ENCODE measurements at regions not wholly inside any gene's neighbourhood (a gene's known extent, or its start where the extent isn't known, plus 50 kb on each side); places are given as distances from the start of the nearest gene placed in this dataset.
"Not testable (repeated sequence)": the region's sequence is repeated elsewhere in the genome, so short reads cannot be mapped to it uniquely, and the experiment has no call there.

DNA sequence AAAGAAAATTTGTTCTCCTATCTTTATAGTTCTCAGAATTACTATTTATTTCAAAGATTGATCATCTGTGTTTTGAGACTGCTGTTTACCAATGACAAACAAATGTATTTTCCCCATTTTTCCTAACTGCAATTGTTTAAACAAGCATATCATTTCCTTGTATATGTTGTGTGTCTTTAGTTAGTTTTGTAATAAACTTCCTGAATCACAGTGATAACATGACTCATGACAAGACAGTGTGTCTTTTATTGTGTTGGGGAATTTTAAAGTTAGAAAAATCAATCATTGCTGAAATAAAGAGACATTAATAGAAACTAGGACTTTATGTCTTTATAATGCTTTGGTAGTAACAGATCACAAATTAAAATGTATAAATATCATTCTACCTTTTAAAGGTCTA is 348.5 kb downstream of the KCNJ2 start:
- no peaks in the 10 kb centered on the region for H3K4me1 Mint-ChIP-seq
- H3K27ac Mint-ChIP-seq, result no peak overlapping the region
- no peak overlapping the region for H3K4me3 Mint-ChIP-seq
- peaks cover 0 to 5% (median 2%) of the 10 kb centered on the region in 3 donors for H3K9me3 Mint-ChIP-seq
- H3K36me3 Mint-ChIP-seq, result no peaks in the 10 kb centered on the region
- H3K27me3 Mint-ChIP-seq, result no peaks in the 10 kb centered on the region

DNA sequence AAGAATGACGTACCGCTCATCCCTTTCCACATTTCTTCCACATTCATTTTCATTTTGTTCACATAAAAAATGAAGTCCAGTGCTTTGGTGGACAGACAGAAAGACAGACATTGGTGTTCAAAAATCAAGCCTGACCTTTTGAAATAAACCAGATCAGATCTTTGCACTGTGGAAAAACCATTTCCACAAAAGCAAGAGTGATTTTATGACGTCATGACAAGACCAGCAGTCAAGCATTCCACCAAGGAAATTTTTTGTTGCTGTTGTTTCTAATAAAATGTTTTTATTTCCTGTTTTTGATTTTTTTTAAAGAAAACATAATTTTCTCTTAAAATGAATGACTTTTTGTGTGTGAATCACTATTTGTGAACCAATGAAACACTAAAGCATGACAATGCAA is 350.0 kb downstream of the KCNJ2 start:
- Mint-ChIP-seq H3K27me3 (no peaks in the 10 kb centered on the region), H3K27ac (no peak overlapping the region), H3K36me3 (no peaks in the 10 kb centered on the region), H3K4me1 (no peaks in the 10 kb centered on the region), H3K4me3 (no peak overlapping the region), H3K9me3 (peaks cover 0 to 5% (median 2%) of the 10 kb centered on the region in 3 donors)

DNA sequence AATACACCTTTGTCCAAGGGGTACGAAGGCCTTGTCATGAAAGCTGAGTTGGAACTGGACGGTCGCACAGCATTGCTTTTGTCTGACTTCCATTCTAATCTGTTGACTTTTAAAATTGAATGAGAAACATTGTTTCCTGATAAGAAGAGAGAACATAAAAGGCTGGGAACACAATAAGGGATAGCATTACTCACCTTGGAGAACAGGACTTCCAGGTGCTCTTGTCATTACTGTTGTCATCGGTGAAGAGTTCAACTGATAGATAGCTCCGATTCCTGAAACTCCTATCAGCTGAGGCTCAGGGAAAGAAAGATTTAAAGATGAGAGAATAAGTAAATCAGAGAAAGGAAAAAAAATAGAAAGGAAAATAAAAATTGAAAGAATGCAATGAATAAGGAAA is 351.1 kb downstream of the KCNJ2 start:
- H3K27me3 Mint-ChIP-seq, result no peaks in the 10 kb centered on the region
- no peaks in the 10 kb centered on the region for H3K36me3 Mint-ChIP-seq
- no peak overlapping the region for H3K4me3 Mint-ChIP-seq

DNA sequence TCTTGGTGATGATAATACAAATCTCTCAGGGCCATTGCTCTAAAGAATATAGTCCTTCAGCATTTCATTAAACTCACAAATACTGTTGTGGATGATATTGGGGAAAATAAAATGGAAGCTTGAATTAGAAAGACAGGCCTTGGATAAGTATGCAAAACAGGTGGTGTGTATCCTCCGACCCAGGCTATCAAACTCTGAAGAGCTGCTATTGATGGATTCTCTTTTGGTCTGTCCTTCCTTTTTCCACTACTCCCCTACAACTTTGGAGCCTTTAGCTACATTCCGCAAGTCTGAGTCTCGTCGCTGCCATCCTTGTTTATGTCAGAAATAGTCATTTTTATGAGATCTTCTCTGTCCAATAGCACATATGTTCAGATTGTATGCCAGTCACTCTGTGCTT is 351.6 kb downstream of the KCNJ2 start:
- no peaks in the 10 kb centered on the region for H3K36me3 Mint-ChIP-seq
- H3K9me3 Mint-ChIP-seq, result peaks cover 2 to 5% (median 4%) of the 10 kb centered on the region in 3 donors
- no peak overlapping the region for H3K27ac Mint-ChIP-seq
- H3K4me3 Mint-ChIP-seq, result no peak overlapping the region
- H3K4me1 Mint-ChIP-seq, result no peaks in the 10 kb centered on the region
- H3K27me3 Mint-ChIP-seq, result no peaks in the 10 kb centered on the region

More for the DNA sequence above, 351.1 kb downstream of the KCNJ2 start:
- Mint-ChIP-seq H3K4me1 (no peaks in the 10 kb centered on the region), H3K27ac (no peak overlapping the region), H3K9me3 (peaks cover under 1 to 5% (median 2%) of the 10 kb centered on the region in 3 donors)

DNA sequence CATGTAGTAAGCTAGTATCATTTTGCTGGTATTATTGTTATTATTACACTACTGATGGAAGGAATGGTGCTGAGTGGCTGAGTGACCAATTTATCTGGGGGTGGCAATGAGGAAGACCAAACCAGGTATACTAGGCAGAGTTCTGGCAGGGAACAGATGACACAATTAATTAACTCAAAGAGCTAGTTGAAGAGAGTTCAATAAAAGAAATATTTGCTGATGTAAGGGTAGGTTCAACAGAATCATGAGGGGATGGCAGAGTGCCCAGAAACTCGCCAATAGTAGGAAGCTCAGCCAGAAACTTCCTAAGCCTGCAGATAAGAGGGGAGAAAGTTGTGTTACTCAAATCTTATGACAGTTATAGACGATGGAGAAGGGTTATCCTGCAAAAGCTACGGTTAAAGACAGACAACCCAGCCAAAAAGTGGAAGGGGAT is 352.5 kb downstream of the KCNJ2 start:
- no peak overlapping the region for H3K4me3 Mint-ChIP-seq
- H3K4me1 Mint-ChIP-seq, result no peaks in the 10 kb centered on the region
- no peaks in the 10 kb centered on the region for H3K27me3 Mint-ChIP-seq
- H3K27ac Mint-ChIP-seq, result no peak overlapping the region
- H3K9me3 Mint-ChIP-seq, result peaks cover 2 to 5% (median 4%) of the 10 kb centered on the region in 3 donors
- no peaks in the 10 kb centered on the region for H3K36me3 Mint-ChIP-seq

DNA sequence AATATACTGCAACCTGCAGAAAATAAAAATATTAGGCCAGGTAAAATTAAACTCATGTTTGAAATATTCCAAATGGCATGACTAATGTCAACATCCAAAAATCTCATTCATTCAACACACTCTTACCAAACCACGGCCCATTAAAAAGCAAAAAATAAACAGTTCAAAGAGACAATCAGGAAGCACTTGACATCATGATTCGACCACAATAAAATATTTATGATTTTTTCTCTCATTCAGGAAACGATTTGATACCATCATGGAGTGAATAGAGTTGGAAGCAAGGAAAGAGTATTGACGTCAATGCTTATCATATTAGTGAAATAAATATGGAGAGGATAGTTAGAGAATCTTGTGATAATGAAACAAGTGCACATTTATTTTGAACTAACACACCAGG is 354.1 kb downstream of the KCNJ2 start:
- Mint-ChIP-seq H3K9me3 (peaks cover 4 to 5% (median 4%) of the 10 kb centered on the region in 3 donors), H3K4me1 (no peaks in the 10 kb centered on the region), H3K27me3 (no peaks in the 10 kb centered on the region), H3K4me3 (no peak overlapping the region), H3K27ac (no peak overlapping the region), H3K36me3 (no peaks in the 10 kb centered on the region)

DNA sequence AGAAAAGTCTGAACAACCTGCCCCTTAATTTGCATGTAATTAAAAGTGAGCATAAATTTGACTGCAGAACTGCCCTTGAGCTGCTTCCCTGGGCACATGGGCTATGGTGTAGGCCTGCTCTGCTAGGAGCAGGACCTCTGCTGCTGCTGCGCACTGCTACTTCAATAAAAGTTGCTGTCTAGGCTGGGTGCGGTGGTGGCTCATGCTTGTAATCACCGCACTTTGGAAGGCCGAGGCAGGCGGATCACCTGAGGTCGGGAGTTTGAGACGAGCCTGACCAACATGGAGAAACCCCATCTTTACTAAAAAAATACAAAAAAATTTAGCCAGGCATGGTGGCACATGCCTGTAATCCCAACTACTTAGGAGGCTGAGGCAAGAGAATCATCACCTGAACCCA is 355.7 kb downstream of the KCNJ2 start:
- not testable (repeated sequence) for H3K4me3 Mint-ChIP-seq, H3K4me1 Mint-ChIP-seq, H3K36me3 Mint-ChIP-seq, H3K9me3 Mint-ChIP-seq, H3K27me3 Mint-ChIP-seq, H3K27ac Mint-ChIP-seq

DNA sequence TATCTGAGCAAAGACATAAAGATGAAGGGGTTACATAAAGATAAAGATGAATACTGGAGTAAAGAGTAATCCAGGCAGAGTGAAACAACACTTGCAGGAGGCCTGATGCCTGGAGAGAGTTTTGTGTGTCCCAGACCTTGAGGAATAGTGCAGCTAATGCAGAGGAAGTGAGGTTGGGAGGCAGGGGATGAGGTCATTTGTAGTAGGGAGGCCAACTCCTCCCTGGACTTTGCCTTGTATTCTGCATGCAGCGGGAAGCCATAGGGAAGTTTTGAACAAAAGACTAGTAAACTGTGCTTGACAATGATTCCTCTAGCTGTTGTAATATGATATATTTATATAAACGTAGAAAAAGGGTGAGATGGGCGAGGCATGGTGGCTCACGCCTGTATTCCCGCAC is 356.6 kb downstream of the KCNJ2 start:
- Mint-ChIP-seq H3K36me3 (no peaks in the 10 kb centered on the region), H3K27me3 (no peaks in the 10 kb centered on the region), H3K4me1 (no peaks in the 10 kb centered on the region), H3K27ac (no peak overlapping the region), H3K4me3 (no peak overlapping the region), H3K9me3 (peaks cover 4 to 6% (median 4%) of the 10 kb centered on the region in 3 donors)

DNA sequence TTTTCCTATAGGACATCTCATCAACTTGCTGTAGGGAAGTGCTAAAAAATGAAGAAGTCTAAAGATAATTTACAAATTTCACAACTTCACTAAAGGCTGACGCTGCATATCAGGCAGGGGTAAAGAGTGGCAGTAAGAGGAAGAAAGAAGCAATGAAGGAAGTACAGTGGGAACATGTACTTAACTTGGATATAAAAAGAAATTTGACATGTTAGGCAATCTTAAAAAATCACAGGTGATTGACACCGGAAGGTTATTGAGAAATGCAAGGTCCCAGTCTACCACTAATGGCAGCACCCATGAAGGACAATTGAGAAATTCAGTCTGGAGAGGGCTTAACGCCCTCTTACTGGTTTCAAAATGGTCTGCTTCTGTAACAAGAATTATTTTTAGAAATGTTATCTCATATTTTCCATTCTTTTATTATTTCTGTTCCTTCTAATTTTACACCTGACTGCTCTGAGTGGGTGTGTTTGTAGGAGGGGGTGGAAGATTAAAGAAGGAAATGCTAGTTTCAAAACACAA is 358.1 kb downstream of the KCNJ2 start:
- Mint-ChIP-seq H3K4me3 (no peak overlapping the region), H3K27ac (no peak overlapping the region), H3K4me1 (no peaks in the 10 kb centered on the region), H3K36me3 (no peaks in the 10 kb centered on the region), H3K9me3 (peaks cover 2 to 10% (median 2%) of the 10 kb centered on the region in 3 donors), H3K27me3 (no peaks in the 10 kb centered on the region)

DNA sequence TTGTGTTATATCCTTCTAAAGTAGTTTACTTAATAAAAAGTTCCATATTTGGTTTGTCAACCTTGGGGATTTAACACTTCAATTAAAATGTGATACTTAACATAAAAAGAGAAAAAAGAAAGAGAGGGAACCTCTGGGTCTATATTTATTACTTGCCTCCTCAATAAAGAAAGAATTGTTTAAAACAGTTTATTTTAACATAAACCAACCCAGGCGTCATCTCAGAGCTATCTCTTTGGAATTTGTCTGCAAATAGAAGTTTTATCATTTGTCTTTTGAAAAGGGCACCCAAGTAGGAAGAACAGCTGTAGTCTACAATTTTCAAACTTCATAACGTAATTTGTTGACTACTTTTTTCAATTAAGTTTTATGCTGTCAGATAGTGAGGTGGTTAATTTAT is 364.1 kb downstream of the KCNJ2 start:
- no peaks in the 10 kb centered on the region for H3K36me3 Mint-ChIP-seq
- H3K27ac Mint-ChIP-seq, result no peak overlapping the region
- no peak overlapping the region for H3K4me3 Mint-ChIP-seq
- H3K27me3 Mint-ChIP-seq, result no peaks in the 10 kb centered on the region
- H3K4me1 Mint-ChIP-seq, result no peaks in the 10 kb centered on the region
- peaks cover 0 to 6% (median 2%) of the 10 kb centered on the region in 3 donors for H3K9me3 Mint-ChIP-seq

DNA sequence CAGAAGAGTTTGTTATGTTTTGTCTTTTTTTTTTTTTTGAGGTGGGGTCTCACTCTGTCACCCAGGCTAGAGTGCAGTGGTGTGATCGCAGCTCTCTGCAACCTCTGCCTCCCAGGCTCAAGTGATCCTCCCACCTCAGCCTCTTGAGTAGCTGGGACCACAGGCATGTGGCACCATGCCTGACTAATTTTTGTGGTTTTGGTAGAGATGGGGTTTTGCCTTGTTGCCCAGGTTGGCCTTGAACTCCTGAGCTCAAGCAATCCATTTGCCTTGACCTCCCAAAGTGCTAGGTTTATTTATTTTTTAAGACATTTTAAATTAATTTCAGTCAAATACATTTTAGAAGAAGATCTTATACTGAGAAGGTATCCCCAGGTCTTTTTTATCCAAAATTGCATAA is 366.7 kb downstream of the KCNJ2 start:
- Mint-ChIP-seq H3K27me3 (no peaks in the 10 kb centered on the region), H3K9me3 (peaks cover 0 to 6% (median 0%) of the 10 kb centered on the region in 3 donors)

DNA sequence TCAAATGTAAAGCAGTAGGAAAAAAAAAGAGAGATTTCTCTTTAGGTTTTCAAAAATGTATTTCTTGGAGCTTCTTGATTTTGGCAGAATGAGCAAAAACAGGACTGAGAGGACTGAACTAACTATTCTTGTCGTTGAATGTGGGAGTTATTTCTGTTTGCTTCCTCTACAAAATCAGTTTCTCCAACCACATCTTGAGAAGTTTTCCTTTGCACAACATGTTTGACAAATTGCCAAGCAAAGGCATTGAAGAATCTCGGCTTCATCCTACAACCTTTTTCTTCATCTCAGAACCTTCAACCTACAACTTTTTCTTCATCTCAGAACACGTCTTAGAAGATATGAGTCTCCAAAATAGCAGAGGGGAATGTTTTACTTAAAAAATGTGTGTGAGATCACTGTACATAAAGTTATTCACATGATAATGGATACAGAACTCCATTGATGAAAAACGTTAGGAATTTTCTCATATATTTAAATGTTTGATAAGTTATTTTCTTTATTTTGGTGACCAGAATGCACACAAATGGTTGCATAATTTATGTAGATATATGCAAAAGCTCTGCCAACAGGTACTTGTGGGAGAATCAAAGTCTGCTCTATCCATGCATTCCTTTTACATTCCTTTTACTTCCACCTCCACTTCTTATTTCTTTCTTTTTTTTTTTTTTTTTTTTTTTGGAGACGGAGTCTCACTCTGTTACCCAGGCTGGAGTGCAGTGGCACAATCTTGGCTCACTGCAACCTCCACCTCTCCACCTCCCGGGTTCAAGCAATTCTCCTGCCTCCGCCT is 370.0 kb downstream of the KCNJ2 start:
- Mint-ChIP-seq H3K27me3 (no peaks in the 10 kb centered on the region), H3K27ac (no peak overlapping the region)

More for the DNA sequence above, 366.7 kb downstream of the KCNJ2 start:
- Mint-ChIP-seq H3K27ac (no peak overlapping the region), H3K36me3 (no peaks in the 10 kb centered on the region), H3K4me3 (no peak overlapping the region), H3K4me1 (no peaks in the 10 kb centered on the region)

DNA sequence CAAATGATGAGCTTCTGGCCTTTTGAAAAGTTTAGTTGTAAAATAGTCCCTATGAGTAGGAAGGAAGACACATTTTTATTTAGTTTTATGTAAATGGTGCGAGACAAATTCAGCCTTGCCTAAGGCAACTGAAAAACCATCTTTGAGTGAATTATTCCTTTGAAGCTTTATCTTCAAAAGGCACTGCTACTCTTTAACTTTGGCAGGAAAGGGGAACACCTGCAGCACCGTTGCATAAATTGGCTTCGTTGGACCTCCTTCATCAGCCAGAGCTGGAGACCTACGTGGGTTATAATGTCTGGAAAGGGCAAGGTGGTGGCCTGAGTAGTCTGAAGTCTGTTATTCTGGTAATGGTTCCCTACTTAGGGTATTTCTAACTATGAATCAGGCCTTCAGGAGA is 373.5 kb downstream of the KCNJ2 start:
- no peaks in the 10 kb centered on the region for H3K36me3 Mint-ChIP-seq
- no peak overlapping the region for H3K4me3 Mint-ChIP-seq
- no peak overlapping the region for H3K27ac Mint-ChIP-seq
- H3K9me3 Mint-ChIP-seq, result peaks cover 0 to 5% (median 0%) of the 10 kb centered on the region in 3 donors
- no peaks in the 10 kb centered on the region for H3K27me3 Mint-ChIP-seq
- H3K4me1 Mint-ChIP-seq, result no peaks in the 10 kb centered on the region

More for the DNA sequence above, 370.0 kb downstream of the KCNJ2 start:
- Mint-ChIP-seq H3K9me3 (peaks cover 0 to 5% (median 0%) of the 10 kb centered on the region in 3 donors), H3K4me1 (no peaks in the 10 kb centered on the region), H3K4me3 (no peak overlapping the region), H3K36me3 (no peaks in the 10 kb centered on the region)

DNA sequence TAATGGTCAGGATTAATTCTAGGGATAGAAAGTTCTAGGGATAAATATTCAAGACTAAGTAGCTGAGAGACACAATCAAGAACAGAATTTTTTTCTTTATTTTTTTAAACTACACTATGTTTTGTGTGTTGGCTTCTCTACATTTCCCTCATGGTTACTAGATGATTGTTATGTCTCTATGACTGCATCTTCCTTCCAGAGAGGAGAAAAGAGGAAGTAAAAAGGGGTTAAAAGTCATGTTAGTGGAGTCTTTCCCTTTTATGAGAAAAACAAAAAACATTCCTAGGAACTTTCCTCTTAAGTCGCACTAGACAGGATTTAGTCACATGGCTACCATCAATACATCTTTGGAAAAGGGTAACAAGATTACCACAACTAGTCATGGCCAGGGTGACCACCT is 375.0 kb downstream of the KCNJ2 start:
- Mint-ChIP-seq H3K4me3 (no peak overlapping the region), H3K4me1 (no peaks in the 10 kb centered on the region), H3K36me3 (no peaks in the 10 kb centered on the region)

DNA sequence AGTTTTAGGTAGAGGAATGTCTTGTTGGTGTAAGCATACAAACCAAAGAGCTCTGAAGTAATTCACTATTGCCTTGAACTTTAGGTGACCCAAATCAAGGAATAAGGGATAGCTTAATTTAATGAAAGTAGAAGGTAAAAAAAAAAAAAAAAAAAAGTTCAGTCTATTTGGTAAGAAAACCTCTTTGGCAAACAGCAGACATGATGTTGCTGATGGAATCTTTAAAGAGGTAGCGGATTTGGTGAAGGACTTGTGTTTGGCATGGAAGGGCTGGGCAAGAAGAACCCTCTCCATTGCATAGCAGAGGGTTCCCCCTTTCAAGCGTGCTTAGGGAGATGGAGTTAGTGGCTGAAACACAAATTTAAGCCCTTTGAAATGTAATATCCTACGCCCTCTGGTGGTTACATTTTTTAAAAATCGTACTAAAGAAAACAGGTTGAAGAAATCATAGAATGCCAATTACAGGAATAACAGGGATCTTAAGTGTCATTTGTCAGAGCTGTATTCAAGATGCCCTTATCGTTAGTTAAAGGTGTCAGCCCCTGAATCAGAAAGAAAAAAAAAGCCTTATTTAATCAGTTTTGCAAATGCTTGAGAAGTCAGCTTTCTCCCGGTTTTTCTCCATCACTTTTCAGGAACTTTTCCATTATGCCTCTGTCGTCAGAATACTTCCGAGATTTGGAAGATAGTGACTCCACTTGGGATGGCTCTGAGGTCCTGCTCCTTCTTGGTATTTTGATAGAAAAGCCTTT is 383.1 kb downstream of the KCNJ2 start:
- Mint-ChIP-seq H3K9me3 (no peaks in the 10 kb centered on the region), H3K4me1 (no peaks in the 10 kb centered on the region), H3K27me3 (no peaks in the 10 kb centered on the region), H3K27ac (no peak overlapping the region), H3K36me3 (no peaks in the 10 kb centered on the region), H3K4me3 (no peak overlapping the region)

More for the DNA sequence above, 375.0 kb downstream of the KCNJ2 start:
- H3K27me3 Mint-ChIP-seq, result no peaks in the 10 kb centered on the region
- peaks cover 0 to 5% (median 0%) of the 10 kb centered on the region in 3 donors for H3K9me3 Mint-ChIP-seq
- H3K27ac Mint-ChIP-seq, result no peak overlapping the region

Measured in IgD-negative memory B cell (primary cell).